ENCODE measurements at regions not wholly inside any gene's neighbourhood (a gene's known extent, or its start where the extent isn't known, plus 50 kb on each side); places are given as distances from the start of the nearest gene placed in this dataset.

GRCh38 chr13:78247362-78247761 lies 328.7 kb upstream of the EDNRB start:
- H3K27ac ChIP-seq, result no peak overlapping the region
- no peak overlapping the region for H3K4me3 ChIP-seq

DNA sequence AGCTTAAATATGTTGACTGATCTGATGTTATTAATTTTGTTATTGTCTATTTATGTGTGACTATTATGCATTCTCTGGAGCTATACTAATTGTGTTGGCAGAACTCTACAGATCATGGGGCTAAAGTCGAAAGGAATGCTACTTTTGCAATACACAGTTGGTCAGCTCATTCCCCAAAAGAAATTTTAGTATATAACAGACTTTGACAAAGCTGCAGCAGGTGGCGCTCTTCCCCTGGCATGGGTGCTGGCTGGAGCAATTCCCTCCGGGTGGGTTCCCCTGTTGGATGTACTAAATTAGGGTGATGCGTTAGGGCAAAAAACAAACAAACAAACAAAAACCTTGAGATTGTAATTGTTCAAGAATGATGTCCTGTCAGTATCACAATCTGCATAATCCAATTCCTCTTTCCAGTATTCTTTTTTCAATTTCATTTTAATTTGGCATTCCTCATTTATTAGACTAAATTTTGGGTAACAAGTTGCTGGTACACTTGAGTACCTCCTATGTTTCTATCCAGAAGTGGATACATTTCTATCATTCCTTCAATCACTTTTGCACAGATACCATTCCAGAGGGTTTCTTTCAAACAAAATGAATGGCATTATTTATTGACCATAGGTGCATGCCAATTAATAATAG lies 322.8 kb upstream of the EDNRB start:
- H3K4me3 ChIP-seq, result no peak overlapping the region

GRCh38 chr13:78239714-78240113 lies 321.1 kb upstream of the EDNRB start:
- no peak overlapping the region for H3K27ac ChIP-seq
- H3K4me3 ChIP-seq, result no peak overlapping the region

More for the DNA sequence above, 322.8 kb upstream of the EDNRB start:
- H3K27ac ChIP-seq, result no peak overlapping the region

DNA sequence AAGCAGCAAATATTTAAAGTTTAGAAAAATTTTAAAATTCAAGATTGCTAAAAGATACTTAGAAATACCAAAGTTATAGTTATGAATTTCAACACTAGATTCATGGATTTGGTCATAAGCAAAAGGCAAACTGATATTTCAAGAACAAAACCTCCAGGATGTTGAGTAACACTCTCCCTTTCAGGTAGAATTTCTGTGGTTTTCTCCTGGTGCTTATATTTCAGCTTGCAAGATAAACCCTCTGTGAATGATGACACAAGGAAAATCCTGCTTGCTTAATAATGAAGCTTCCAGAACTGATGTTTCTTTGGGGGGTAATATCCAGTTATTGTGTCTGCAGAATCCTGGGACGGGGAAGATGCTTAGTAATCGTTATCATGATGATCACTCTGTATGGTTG lies 320.3 kb upstream of the EDNRB start:
- Histone ChIP-seq H3K4me3 (no peak overlapping the region), H3K27ac (no peak overlapping the region)

- H3K4me3 ChIP-seq, result no peak overlapping the region
These were observed 310.3 kb upstream of the EDNRB start for GRCh38 chr13:78228940-78229339.

DNA sequence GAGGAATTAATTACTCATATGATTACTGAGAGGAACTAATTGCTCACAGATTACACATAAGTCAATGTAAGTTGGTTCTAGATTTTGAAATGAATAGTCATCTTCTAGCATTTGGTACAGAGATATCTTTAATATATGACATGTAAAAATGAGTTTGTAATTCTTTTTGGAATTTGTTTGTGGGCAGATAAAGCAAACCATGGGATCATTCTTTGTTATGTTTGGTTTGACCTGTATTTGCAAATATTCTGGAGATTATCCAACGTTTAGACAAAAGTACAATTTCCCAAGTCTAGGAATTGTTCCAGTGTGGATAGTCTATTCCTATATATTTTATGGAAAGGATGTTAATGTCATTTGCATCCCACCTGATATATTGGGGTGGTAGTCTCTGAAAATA lies 309.6 kb upstream of the EDNRB start:
- no peak overlapping the region for H3K27ac ChIP-seq
- H3K4me3 ChIP-seq, result no peak overlapping the region

More at GRCh38 chr13:78228940-78229339, 310.3 kb upstream of the EDNRB start:
- H3K27ac ChIP-seq, result no peak overlapping the region

DNA sequence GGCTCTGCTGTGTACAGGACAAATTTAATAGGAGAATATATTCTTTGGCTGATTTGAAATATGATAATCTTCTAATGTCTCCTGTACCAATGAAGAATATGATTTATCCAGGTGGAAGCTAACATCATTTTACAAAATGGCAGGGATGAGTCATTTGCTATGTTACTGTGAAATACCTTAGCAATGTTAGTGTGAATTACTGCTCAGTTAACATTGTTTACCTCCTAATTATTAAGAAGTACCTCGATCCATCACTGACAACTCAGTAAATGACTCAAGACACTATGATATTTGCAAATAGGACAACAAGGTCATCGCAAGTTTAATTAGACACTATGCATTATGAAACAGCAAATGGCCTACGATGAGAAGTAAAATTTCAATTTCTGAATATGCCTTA lies 309.1 kb upstream of the EDNRB start:
- Histone ChIP-seq H3K27ac (no peak overlapping the region), H3K4me3 (no peak overlapping the region)

GRCh38 chr13:78215458-78216108 lies 297.0 kb upstream of the EDNRB start:
- Histone ChIP-seq H3K4me3 (no peak overlapping the region), H3K27ac (no peak overlapping the region)

- Histone ChIP-seq H3K27ac (no peak overlapping the region), H3K4me3 (no peak overlapping the region)
These were observed 282.8 kb upstream of the EDNRB start for GRCh38 chr13:78201411-78201810.

- Histone ChIP-seq H3K4me3 (no peak overlapping the region), H3K27ac (no peak overlapping the region)
These were observed 280.2 kb upstream of the EDNRB start for GRCh38 chr13:78198821-78199220.

- Histone ChIP-seq H3K27ac (no peak overlapping the region), H3K4me3 (no peak overlapping the region)
These were observed 279.8 kb upstream of the EDNRB start for GRCh38 chr13:78198419-78198818.

GRCh38 chr13:78197231-78197630 lies 278.6 kb upstream of the EDNRB start:
- no peak overlapping the region for H3K27ac ChIP-seq
- no peak overlapping the region for H3K4me3 ChIP-seq

GRCh38 chr13:78194904-78195639 lies 276.4 kb upstream of the EDNRB start:
- Histone ChIP-seq H3K4me3 (no peak overlapping the region), H3K27ac (no peak overlapping the region)

- H3K27ac ChIP-seq, result no peak overlapping the region
- H3K4me3 ChIP-seq, result no peak overlapping the region
These were observed 275.2 kb upstream of the EDNRB start for GRCh38 chr13:78193846-78194245.

DNA sequence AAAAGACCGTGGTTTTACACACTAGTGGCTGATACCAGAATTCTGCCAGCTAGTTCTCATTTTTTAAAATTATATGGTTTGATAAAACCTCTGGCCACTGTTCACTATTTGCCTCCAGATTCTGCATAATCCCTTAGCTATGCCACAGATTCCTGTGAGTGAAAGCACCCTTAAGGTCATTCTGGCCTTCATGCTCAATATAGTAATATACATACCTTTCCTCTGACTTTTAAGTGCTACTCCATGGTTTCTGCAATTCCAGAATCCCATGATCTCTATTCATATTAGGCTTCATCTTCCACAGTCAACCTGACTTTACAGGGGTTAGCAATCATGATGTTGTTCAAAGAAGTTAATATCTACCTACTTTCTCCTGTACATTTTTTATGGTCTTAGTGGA lies 274.1 kb upstream of the EDNRB start:
- no peak overlapping the region for H3K27ac ChIP-seq
- no peak overlapping the region for H3K4me3 ChIP-seq

GRCh38 chr13:78190296-78190695 lies 271.7 kb upstream of the EDNRB start:
- H3K27ac ChIP-seq, result no peak overlapping the region
- no peak overlapping the region for H3K4me3 ChIP-seq

- H3K27ac ChIP-seq, result no peak overlapping the region
- H3K4me3 ChIP-seq, result no peak overlapping the region
These were observed 269.1 kb upstream of the EDNRB start for GRCh38 chr13:78187781-78188180.

DNA sequence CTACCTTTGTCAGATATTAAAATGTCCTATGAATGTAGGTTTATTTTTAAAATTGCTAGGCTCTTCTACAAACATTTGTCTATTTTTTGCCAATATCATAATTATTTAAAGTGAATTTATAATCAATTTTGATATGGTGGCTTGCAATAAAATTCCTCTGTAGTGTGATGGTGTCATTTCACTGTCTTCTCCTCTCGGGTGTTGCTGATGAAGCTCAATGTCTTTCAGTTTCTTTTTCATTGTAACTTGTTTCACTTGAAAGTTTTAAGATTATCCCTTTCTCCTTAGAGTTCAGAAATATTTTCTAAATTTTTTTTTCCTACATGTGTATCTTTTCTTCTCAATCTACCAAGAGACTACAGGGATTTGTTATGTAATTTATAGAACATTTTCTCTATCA lies 267.1 kb upstream of the EDNRB start:
- Histone ChIP-seq H3K27ac (no peak overlapping the region), H3K4me3 (no peak overlapping the region)

- Histone ChIP-seq H3K27ac (no peak overlapping the region), H3K4me3 (no peak overlapping the region)
These were observed 265.1 kb upstream of the EDNRB start for GRCh38 chr13:78183732-78184131.

DNA sequence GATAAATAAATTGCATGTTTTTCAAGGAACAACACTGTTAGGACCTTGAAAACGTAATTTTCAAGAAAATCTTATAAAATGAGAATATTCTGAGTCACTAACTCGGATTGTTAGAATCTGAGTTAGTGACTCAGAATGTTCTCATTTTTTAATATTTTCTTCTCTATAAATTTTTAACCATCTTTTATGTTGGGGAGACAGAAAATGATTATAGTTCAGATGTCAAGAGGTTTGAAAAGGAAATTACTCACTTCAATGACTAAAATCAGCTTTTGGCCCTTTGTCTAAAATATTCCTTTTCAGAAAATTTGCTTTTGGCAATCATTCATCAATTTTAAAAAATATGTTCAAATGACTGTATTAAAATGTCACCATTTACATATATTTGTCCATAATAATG lies 264.2 kb upstream of the EDNRB start:
- no peak overlapping the region for H3K27ac ChIP-seq

GRCh38 chr13:78177306-78177705 lies 258.7 kb upstream of the EDNRB start:
- no peak overlapping the region for H3K27ac ChIP-seq
- no peak overlapping the region for H3K4me3 ChIP-seq

More for the DNA sequence above, 264.2 kb upstream of the EDNRB start:
- no peak overlapping the region for H3K4me3 ChIP-seq
